Lower leg skin (tissue), 3 donors: ENCODE measurements at regions not wholly inside any gene's neighbourhood (a gene's known extent, or its start where the extent isn't known, plus 50 kb on each side); places are given as distances from the start of the nearest gene placed in this dataset.

Experiments
- POLR2A ChIP-seq, 2 donors: fragments of 450-650 bp; IDR thresholded peaks; one replicate each; pipeline ENCODE4 v1.6.1; 2016 to 2017; ENCODE audit warnings: antibody characterized with exemption in 2 of 2, mild to moderate bottlenecking in 1 of 2, moderate library complexity in 1 of 2
- TF ChIP-seq, protein P1 (sequence below), 3 donors: fragments of 450-650 bp; IDR thresholded peaks; one replicate each; pipeline ENCODE4 v1.5.1; 2016; ENCODE audit warnings: antibody characterized with exemption in 3 of 3, mild to moderate bottlenecking in 3 of 3, moderate library complexity in 2 of 3

DNA sequence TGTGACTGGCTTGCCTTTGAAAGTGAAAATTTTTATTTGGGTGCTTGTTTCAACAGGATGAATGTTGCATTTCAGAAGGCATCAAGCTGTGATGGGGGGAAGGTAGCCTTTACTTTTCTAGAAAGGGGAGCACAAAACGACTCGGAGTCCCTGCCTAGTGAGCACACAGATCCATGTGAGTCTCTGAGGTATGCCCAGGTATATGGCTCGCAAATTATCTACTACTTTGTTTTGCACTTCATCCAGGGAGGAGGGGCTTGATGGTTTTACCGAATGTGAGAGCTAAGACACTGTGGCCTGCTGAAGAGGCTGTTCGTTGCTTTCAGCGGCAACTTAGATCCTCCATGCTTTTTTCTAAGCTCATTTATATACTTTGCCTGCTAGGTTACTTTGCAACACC lies 537.7 kb upstream of the PTBP2 start:
- TF ChIP-seq, protein P1, sequence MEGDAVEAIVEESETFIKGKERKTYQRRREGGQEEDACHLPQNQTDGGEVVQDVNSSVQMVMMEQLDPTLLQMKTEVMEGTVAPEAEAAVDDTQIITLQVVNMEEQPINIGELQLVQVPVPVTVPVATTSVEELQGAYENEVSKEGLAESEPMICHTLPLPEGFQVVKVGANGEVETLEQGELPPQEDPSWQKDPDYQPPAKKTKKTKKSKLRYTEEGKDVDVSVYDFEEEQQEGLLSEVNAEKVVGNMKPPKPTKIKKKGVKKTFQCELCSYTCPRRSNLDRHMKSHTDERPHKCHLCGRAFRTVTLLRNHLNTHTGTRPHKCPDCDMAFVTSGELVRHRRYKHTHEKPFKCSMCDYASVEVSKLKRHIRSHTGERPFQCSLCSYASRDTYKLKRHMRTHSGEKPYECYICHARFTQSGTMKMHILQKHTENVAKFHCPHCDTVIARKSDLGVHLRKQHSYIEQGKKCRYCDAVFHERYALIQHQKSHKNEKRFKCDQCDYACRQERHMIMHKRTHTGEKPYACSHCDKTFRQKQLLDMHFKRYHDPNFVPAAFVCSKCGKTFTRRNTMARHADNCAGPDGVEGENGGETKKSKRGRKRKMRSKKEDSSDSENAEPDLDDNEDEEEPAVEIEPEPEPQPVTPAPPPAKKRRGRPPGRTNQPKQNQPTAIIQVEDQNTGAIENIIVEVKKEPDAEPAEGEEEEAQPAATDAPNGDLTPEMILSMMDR (IDR thresholded peaks at IDR 0.05): no peak
- TF ChIP-seq POLR2A (IDR thresholded peaks at IDR 0.05): no peak
